ENCODE measurements at regions not wholly inside any gene's neighbourhood (a gene's known extent, or its start where the extent isn't known, plus 50 kb on each side); places are given as distances from the start of the nearest gene placed in this dataset.

- no peak for DNase-seq
Measured at GRCh38 chr11:32318071-32319055, 117.0 kb downstream of the WT1 start.

- no peak for DNase-seq
Measured at GRCh38 chr11:32323814-32324130, 111.6 kb downstream of the WT1 start.

GRCh38 chr11:32325187-32325586, 110.2 kb downstream of the WT1 start:
- no peak for DNase-seq

- no peak for DNase-seq
Measured at GRCh38 chr11:32325725-32326124, 109.6 kb downstream of the WT1 start.

GRCh38 chr11:32326522-32326921, 108.8 kb downstream of the WT1 start:
- DNase-seq: no peak

- no peak for DNase-seq
Measured at GRCh38 chr11:32328392-32328791, 106.9 kb downstream of the WT1 start.

GRCh38 chr11:32331098-32331497, 104.2 kb downstream of the WT1 start:
- no peak for DNase-seq

- no peak for DNase-seq
Measured at GRCh38 chr11:32331792-32332191, 103.5 kb downstream of the WT1 start.

GRCh38 chr11:32332990-32333319, 102.4 kb downstream of the WT1 start:
- no peak for DNase-seq

GRCh38 chr11:32333320-32333991, 101.9 kb downstream of the WT1 start:
- DNase-seq: no peak

GRCh38 chr11:32334822-32335221, 100.5 kb downstream of the WT1 start:
- no peak for DNase-seq
